ENCODE measurements at regions not wholly inside any gene's neighbourhood (a gene's known extent, or its start where the extent isn't known, plus 50 kb on each side); places are given as distances from the start of the nearest gene placed in this dataset.

DNA sequence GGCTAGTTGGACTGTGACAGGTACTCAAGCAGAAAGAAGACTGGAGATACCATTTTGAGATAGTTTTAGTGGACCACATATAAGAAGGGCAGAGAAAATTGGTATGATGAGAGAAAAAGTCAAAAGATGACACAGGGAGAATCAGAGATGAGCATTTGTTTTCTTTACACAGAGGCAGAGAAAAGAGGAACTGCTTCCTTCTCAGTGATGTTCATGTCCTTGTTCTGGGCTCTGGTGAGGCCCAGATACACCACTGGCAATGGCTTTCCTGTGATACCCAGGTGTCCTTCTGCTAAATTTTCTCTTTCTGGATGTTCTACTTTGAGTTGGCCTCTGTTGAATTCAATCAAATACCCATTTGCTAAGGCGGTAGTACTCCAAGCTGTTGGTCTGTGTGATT lies 1782.7 kb upstream of the SEL1L start:
- FAIRE-seq (no peak), DNase-seq (ENCODE audit: insufficient read length, low spot score) (no peak)
- TF ChIP-seq, protein P1, sequence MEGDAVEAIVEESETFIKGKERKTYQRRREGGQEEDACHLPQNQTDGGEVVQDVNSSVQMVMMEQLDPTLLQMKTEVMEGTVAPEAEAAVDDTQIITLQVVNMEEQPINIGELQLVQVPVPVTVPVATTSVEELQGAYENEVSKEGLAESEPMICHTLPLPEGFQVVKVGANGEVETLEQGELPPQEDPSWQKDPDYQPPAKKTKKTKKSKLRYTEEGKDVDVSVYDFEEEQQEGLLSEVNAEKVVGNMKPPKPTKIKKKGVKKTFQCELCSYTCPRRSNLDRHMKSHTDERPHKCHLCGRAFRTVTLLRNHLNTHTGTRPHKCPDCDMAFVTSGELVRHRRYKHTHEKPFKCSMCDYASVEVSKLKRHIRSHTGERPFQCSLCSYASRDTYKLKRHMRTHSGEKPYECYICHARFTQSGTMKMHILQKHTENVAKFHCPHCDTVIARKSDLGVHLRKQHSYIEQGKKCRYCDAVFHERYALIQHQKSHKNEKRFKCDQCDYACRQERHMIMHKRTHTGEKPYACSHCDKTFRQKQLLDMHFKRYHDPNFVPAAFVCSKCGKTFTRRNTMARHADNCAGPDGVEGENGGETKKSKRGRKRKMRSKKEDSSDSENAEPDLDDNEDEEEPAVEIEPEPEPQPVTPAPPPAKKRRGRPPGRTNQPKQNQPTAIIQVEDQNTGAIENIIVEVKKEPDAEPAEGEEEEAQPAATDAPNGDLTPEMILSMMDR (IDR thresholded peaks at IDR 0.05; ENCODE audit: insufficient read depth, missing control alignments), result no peak

DNA sequence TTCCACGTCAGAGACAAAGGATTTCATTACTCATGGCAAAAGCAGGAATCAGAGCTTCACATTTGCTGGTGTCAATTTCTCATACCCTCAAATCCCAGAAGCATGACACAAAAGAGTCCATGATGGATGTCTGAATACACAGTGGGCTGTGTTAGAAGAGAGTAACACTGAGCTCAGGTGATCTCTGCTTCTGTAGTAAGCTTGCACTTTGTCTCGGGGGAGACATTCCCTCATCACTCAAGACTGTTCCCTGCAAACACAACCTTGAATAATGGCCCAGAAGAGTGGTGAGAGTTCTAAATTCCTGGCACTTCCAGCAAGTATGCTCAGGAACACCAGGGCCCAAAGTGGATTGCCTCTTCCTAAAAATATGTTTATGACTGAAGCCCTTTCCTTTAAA lies 1787.2 kb upstream of the SEL1L start:
- DNase-seq (ENCODE audit: insufficient read length, low spot score), result no peak
- FAIRE-seq, result no peak

DNA sequence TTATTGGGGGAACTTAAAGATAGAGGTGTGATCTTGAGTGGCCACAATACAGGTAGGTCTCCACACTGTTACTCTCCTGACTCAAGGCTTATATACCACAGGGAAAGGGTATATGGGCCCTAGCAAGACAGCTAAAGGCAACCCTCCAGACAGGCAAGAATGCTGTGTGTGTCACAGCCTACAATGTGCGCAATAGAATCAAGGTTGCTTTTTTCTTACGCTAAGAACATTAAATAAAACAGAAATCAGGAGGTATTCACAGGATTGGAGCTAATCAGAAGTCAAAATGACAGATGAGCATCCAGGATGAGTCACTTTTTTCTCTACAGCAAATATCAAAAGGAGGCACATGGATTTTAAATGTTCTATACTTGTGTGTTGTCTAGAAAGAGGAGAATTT lies 1797.9 kb upstream of the SEL1L start:
- FAIRE-seq, result no peak
- TF ChIP-seq, protein P1 (IDR thresholded peaks at IDR 0.05; ENCODE audit: insufficient read depth, missing control alignments), result no peak

More for the DNA sequence above, 1787.2 kb upstream of the SEL1L start:
- TF ChIP-seq, protein P1 (IDR thresholded peaks at IDR 0.05; ENCODE audit: insufficient read depth, missing control alignments), result no peak

DNA sequence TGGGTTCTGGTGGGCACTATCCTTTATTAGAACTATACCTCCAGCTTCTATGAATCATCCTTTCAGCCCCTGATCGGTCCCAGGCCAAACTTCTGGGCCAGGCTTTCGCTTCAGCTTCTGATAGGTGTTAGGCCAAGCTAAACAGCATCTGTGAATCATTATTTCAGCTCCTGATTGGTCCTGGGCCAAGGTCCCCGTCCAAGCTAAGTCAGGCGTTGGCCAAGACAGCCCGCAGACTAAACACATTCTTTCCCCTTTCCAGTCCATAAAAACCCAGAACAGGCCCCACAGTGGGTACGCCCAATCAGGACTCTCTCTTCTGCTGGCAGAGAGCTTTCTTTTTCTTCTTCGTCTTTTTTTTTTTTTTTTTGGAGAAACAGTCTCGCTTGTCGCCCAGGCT lies 1808.9 kb upstream of the SEL1L start:
- TF ChIP-seq, protein P1 (IDR thresholded peaks at IDR 0.05; ENCODE audit: insufficient read depth, missing control alignments), result no peak
- DNase-seq (ENCODE audit: insufficient read length, low spot score) (no peak), FAIRE-seq (no peak)

More for the DNA sequence above, 1797.9 kb upstream of the SEL1L start:
- no peak for DNase-seq (ENCODE audit: insufficient read length, low spot score)

DNA sequence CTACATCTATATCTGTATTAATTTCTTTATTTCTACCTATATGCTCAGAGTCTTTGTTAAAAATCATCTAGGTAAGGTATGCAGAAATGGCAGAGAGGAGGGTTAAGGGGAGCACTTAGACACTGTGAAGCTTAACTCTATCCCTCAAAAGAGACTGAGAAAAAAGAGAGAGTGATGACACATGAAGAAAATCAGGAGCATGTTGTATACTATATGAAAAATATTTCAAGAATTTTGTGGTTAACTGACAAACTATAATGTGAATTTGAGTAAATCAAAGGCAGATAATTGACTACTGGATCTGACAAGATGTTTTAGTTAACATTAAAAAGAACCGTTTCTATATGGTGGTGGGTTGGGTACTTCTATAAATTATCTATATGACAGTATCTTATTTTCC lies 1814.2 kb upstream of the SEL1L start:
- TF ChIP-seq, protein P1 (IDR thresholded peaks at IDR 0.05; ENCODE audit: insufficient read depth, missing control alignments), result no peak
- DNase-seq (ENCODE audit: insufficient read length, low spot score) (no peak), FAIRE-seq (no peak)

DNA sequence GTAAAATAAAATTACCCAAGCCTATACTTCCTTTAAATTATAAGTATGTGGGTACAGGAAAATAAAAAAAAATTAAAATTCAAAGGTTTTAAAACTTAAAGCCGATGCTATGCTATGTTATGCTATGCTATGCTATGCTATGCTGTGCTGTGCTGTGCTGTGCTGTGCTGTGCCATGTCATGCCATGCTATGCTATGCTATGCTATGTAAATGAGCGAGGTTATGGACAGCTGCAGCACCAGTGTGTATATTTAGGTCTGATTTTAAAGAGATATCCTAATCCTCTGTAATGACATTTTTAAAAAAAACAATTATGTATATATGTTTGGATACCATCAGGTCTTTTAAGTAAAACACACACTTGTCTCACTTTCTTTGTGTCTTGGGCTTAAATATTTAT lies 1822.0 kb upstream of the SEL1L start:
- TF ChIP-seq, protein P1 (IDR thresholded peaks at IDR 0.05; ENCODE audit: insufficient read depth, missing control alignments), result no peak
- FAIRE-seq (no peak), DNase-seq (ENCODE audit: insufficient read length, low spot score) (no peak)

DNA sequence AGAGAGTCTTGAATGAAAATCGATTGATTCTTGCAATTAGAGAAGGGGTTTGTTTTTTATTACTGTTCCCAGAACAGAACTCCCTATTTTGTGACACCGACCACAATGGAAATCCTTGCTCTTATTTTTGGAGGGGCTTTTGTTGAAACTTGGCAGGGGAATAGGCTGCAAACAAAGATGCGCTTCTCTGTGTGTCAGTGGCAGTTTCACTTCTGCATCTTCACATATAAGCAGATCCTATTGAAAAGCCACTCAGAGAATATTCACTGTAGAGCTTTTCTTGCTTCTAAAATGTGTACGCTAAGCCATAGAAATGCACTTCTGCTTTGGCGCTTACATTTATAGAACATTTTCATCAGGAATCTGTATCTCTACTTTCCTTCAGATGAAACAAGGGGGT lies 1822.4 kb upstream of the SEL1L start:
- no peak for DNase-seq (ENCODE audit: insufficient read length, low spot score)
- no peak for FAIRE-seq
- TF ChIP-seq, protein P1 (IDR thresholded peaks at IDR 0.05; ENCODE audit: insufficient read depth, missing control alignments), result no peak
